ENCODE measurements at regions not wholly inside any gene's neighbourhood (a gene's known extent, or its start where the extent isn't known, plus 50 kb on each side); places are given as distances from the start of the nearest gene placed in this dataset.

- in situ Hi-C loops (cut with MboI; ENCODE audit: low pct_unique_long_range_greater_than_20kb, low sequenced_read_pairs, unreplicated experiment): loop anchor here (10.0 kb wide), 1 partner anchor 50 kb away; no protein-coding TSS in a partner anchor
- no peak for DNase-seq (ENCODE audit: low spot score)
- TF ChIP-seq, protein P1, sequence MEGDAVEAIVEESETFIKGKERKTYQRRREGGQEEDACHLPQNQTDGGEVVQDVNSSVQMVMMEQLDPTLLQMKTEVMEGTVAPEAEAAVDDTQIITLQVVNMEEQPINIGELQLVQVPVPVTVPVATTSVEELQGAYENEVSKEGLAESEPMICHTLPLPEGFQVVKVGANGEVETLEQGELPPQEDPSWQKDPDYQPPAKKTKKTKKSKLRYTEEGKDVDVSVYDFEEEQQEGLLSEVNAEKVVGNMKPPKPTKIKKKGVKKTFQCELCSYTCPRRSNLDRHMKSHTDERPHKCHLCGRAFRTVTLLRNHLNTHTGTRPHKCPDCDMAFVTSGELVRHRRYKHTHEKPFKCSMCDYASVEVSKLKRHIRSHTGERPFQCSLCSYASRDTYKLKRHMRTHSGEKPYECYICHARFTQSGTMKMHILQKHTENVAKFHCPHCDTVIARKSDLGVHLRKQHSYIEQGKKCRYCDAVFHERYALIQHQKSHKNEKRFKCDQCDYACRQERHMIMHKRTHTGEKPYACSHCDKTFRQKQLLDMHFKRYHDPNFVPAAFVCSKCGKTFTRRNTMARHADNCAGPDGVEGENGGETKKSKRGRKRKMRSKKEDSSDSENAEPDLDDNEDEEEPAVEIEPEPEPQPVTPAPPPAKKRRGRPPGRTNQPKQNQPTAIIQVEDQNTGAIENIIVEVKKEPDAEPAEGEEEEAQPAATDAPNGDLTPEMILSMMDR (IDR thresholded peaks at IDR 0.05; ENCODE audit: extremely low read depth, insufficient read depth, missing control alignments): no peak
Measured at GRCh38 chr4:36394352-36394903, 113.0 kb downstream of the DTHD1 start.

- TF ChIP-seq, protein P1 (IDR thresholded peaks at IDR 0.05; ENCODE audit: extremely low read depth, insufficient read depth, missing control alignments): peak; percentile 86
- DNase-seq (ENCODE audit: low spot score): peak; percentile 24
- in situ Hi-C loops (cut with MboI; ENCODE audit: low pct_unique_long_range_greater_than_20kb, low sequenced_read_pairs, unreplicated experiment): loop anchor here (10.0 kb wide), 1 partner anchor 55 kb away; no protein-coding TSS in a partner anchor
Measured at GRCh38 chr4:36399762-36400353, 118.4 kb downstream of the DTHD1 start.

DNA sequence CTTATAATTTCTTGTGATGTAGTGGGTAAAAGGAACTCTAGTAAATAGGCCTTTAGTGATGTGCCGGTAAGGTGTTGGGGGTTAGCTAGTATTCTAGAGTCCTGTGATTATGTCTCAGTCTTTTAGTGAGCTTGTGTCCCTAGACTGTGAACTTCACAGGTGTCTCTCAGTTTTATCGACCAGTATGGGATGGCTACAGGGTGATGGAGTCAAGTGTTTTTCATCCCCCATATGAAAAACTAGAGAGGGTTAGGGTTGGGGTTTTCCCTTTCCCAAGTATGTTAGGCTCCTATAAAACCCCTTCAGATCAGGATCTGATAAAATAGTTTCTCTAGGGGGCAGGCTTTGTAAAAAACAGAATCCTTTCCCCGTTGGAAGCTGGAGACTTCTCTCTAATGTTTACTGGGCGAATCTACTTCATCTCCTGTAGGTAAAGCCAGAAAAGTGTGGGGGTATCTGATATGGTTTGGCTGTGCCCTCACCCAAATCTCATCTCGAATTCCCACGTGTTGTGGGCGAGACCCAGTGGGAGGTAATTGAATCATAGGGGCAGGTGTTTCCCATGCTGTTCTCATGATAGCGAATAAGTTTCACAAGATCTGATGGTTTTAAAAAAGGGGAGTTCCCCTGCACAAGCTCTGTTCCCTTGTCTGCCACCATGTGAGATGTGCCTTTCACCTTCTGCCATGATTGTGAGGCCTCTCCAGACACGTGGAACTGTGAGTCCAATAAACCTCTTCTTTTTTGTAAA lies 120.8 kb downstream of the DTHD1 start:
- TF ChIP-seq, protein P1 (IDR thresholded peaks at IDR 0.05; ENCODE audit: extremely low read depth, insufficient read depth, missing control alignments): no peak
- no peak for DNase-seq (ENCODE audit: low spot score)
- in situ Hi-C loops (cut with MboI; ENCODE audit: low pct_unique_long_range_greater_than_20kb, low sequenced_read_pairs, unreplicated experiment): no loop called here

GRCh38 chr4:36411338-36411737 lies 129.9 kb downstream of the DTHD1 start:
- no peak for DNase-seq (ENCODE audit: low spot score)
- in situ Hi-C loops (cut with MboI; ENCODE audit: low pct_unique_long_range_greater_than_20kb, low sequenced_read_pairs, unreplicated experiment): loop anchor here (10.0 kb wide), 1 partner anchor 973 kb away; no protein-coding TSS in a partner anchor
- TF ChIP-seq, protein P1 (IDR thresholded peaks at IDR 0.05; ENCODE audit: extremely low read depth, insufficient read depth, missing control alignments): no peak

- peak; percentile 26 for DNase-seq (ENCODE audit: low spot score)
- in situ Hi-C loops (cut with MboI; ENCODE audit: low pct_unique_long_range_greater_than_20kb, low sequenced_read_pairs, unreplicated experiment): loop anchor here (10.0 kb wide), 1 partner anchor 971 kb away; no protein-coding TSS in a partner anchor
- TF ChIP-seq, protein P1 (IDR thresholded peaks at IDR 0.05; ENCODE audit: extremely low read depth, insufficient read depth, missing control alignments): peak; percentile 60
Measured at GRCh38 chr4:36414248-36414647, 132.8 kb downstream of the DTHD1 start.

GRCh38 chr4:36417146-36417545 lies 135.7 kb downstream of the DTHD1 start:
- in situ Hi-C loops (cut with MboI; ENCODE audit: low pct_unique_long_range_greater_than_20kb, low sequenced_read_pairs, unreplicated experiment): loop anchor here (10.0 kb wide), 1 partner anchor 968 kb away; no protein-coding TSS in a partner anchor
- TF ChIP-seq, protein P1 (IDR thresholded peaks at IDR 0.05; ENCODE audit: extremely low read depth, insufficient read depth, missing control alignments): no peak
- DNase-seq (ENCODE audit: low spot score): no peak
